Osteoblast (primary cell): ENCODE measurements at regions not wholly inside any gene's neighbourhood (a gene's known extent, or its start where the extent isn't known, plus 50 kb on each side); places are given as distances from the start of the nearest gene placed in this dataset.
"Not testable (repeated sequence)": the region's sequence is repeated elsewhere in the genome, so short reads cannot be mapped to it uniquely, and the experiment has no call there.

Experiments used
- DNase-seq: peaks from one replicate; pipeline ENCODE4 v3.0.0; 2011; ENCODE audit warnings: low spot score, mixed read lengths; ENCODE audit not compliant: insufficient read length; ENCODE audit errors: missing footprints
- H2AFZ ChIP-seq: 2 replicates; pipeline ENCODE4 v1.6.0; 2011; ENCODE audit warnings: mild to moderate bottlenecking, low read length
- H3K27ac ChIP-seq: 2 replicates; pipeline ENCODE4 v1.5.1; 2011; ENCODE audit warnings: mild to moderate bottlenecking, low read depth, low read length, moderate library complexity
- H3K27me3 ChIP-seq: 2 replicates; pipeline ENCODE4 v1.6.0; 2012; ENCODE audit warnings: mild to moderate bottlenecking, control low read depth, inconsistent platforms, low read length, moderate library complexity; ENCODE audit not compliant: insufficient read depth
- H3K36me3 ChIP-seq: 2 replicates; pipeline ENCODE4 v1.5.1; 2011; ENCODE audit warnings: mild to moderate bottlenecking, low read length, control low read depth, moderate library complexity; ENCODE audit not compliant: insufficient read depth
- H3K4me1 ChIP-seq: 2 replicates; pipeline ENCODE4 v1.5.1; 2011; ENCODE audit warnings: mild to moderate bottlenecking, low read length, control low read depth, moderate library complexity; ENCODE audit not compliant: insufficient read depth
- H3K4me2 ChIP-seq: 2 replicates; pipeline ENCODE4 v1.6.0; 2011; ENCODE audit warnings: mild to moderate bottlenecking, low read length; ENCODE audit not compliant: insufficient read depth
- H3K4me3 ChIP-seq: fragments of 200-600 bp; sonication (generic); 3 replicates; pipeline ENCODE4 v1.5.1; 2012; ENCODE audit warnings: mild to moderate bottlenecking, low read length, inconsistent platforms; ENCODE audit not compliant: insufficient read depth
- H3K79me2 ChIP-seq: 2 replicates; pipeline ENCODE4 v1.6.0; 2012; ENCODE audit warnings: mild to moderate bottlenecking, low read length, control low read depth, inconsistent platforms; ENCODE audit not compliant: insufficient read depth
- H3K9me3 ChIP-seq: 2 replicates; pipeline ENCODE4 v1.5.1; 2011; ENCODE audit warnings: low read depth, low read length, control low read depth
- H4K20me1 ChIP-seq: 2 replicates; pipeline ENCODE4 v1.6.0; 2012; ENCODE audit warnings: mild to moderate bottlenecking, low read length, control low read depth; ENCODE audit not compliant: insufficient read depth
- TF ChIP-seq, protein P1 (sequence below): IDR thresholded peaks from 2 replicates; pipeline ENCODE4 v1.5.1; 2011; ENCODE audit warnings: mild to moderate bottlenecking, low read depth, low read length, moderate library complexity; ENCODE audit errors: extremely low read depth

GRCh38 chr14:105710119-105711043 is 184.0 kb downstream of the TMEM121 start:
- Histone ChIP-seq H3K4me2 (no peak overlapping the region), H3K4me3 (no peak overlapping the region), H3K27ac (no peak overlapping the region), H3K9me3 (no peaks in the 10 kb centered on the region), H4K20me1 (no peaks in the 10 kb centered on the region), H3K4me1 (no peaks in the 10 kb centered on the region), H2AFZ (no peak overlapping the region), H3K79me2 (no peaks in the 10 kb centered on the region), H3K36me3 (no peaks in the 10 kb centered on the region), H3K27me3 (no peaks in the 10 kb centered on the region)
- TF ChIP-seq, protein P1, sequence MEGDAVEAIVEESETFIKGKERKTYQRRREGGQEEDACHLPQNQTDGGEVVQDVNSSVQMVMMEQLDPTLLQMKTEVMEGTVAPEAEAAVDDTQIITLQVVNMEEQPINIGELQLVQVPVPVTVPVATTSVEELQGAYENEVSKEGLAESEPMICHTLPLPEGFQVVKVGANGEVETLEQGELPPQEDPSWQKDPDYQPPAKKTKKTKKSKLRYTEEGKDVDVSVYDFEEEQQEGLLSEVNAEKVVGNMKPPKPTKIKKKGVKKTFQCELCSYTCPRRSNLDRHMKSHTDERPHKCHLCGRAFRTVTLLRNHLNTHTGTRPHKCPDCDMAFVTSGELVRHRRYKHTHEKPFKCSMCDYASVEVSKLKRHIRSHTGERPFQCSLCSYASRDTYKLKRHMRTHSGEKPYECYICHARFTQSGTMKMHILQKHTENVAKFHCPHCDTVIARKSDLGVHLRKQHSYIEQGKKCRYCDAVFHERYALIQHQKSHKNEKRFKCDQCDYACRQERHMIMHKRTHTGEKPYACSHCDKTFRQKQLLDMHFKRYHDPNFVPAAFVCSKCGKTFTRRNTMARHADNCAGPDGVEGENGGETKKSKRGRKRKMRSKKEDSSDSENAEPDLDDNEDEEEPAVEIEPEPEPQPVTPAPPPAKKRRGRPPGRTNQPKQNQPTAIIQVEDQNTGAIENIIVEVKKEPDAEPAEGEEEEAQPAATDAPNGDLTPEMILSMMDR = no peak
- DNase-seq = peak; percentile 55

DNA sequence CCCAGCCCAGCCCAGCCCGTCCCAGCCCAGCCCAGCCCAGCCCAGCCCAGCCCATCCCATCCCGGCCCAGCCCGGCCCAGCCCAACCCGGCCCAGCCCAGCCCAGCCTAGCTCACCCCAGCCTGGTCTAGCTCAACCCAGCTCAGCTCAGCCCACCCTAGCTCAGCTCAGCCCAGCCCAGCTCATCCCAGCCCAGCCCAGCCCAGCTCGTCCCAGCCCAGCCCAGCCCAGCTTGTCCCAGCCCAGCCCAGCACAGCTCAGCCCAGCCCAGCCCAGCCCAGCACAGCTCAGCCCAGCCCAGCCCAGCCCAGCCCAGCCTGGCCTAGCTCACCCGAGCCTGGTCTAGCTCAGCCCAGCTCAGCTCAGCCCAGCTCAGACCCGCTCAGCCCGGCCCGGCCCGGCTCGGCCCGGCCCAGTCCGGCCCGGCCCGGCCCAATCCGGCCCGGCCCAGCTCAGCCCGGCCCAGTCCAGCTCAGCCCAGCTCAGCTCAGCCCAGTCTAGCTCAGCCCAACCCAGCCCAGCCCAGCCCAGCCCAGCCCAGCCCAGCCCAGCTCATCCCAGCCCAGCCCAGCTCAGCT is 184.7 kb downstream of the TMEM121 start:
- TF ChIP-seq, protein P1 = no peak
- Histone ChIP-seq H3K4me2 (no peak overlapping the region), H3K27me3 (no peaks in the 10 kb centered on the region), H3K9me3 (no peaks in the 10 kb centered on the region), H3K4me1 (no peaks in the 10 kb centered on the region), H4K20me1 (no peaks in the 10 kb centered on the region), H2AFZ (no peak overlapping the region), H3K36me3 (no peaks in the 10 kb centered on the region), H3K4me3 (no peak overlapping the region), H3K79me2 (no peaks in the 10 kb centered on the region), H3K27ac (no peak overlapping the region)
- DNase-seq = peak; percentile 36

GRCh38 chr14:105711841-105712460 is 185.6 kb downstream of the TMEM121 start:
- Histone ChIP-seq H3K79me2 (no peaks in the 10 kb centered on the region), H3K36me3 (no peaks in the 10 kb centered on the region), H3K9me3 (no peaks in the 10 kb centered on the region), H3K4me1 (no peaks in the 10 kb centered on the region), H3K4me2 (no peak overlapping the region), H3K27me3 (no peaks in the 10 kb centered on the region), H4K20me1 (no peaks in the 10 kb centered on the region), H3K27ac (no peak overlapping the region), H3K4me3 (no peak overlapping the region), H2AFZ (no peak overlapping the region)
- TF ChIP-seq, protein P1 = no peak
- peak; percentile 65 for DNase-seq

- H3K4me3 ChIP-seq, H3K27ac ChIP-seq, DNase-seq: not testable (repeated sequence)
These were observed 186.3 kb downstream of the TMEM121 start for GRCh38 chr14:105712670-105713069.

DNA sequence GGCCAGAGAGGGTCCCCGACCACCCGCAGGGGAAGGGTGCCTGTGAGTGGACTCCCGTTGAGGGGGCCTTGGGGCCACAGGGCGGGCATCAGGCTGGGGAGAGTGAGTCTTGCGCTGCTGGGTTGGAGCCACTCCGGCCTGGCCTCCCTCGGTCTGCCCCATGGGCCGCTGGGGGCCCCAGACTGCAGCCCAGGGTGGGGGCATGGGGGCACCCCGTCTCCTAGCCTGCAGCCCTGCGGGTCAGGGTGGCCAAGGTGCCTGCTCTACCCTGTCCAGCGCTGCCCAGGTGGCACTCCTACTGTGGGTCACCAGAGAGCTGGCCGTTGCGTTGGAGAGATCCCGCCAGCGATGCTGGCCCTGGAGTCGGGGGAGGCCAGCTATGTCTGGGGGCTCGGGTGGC is 186.8 kb downstream of the TMEM121 start:
- H2AFZ ChIP-seq, H3K79me2 ChIP-seq, H3K27me3 ChIP-seq, H3K27ac ChIP-seq, DNase-seq, H4K20me1 ChIP-seq, H3K4me2 ChIP-seq, H3K9me3 ChIP-seq, H3K36me3 ChIP-seq, H3K4me1 ChIP-seq, H3K4me3 ChIP-seq: not testable (repeated sequence)

More at GRCh38 chr14:105712670-105713069, 186.3 kb downstream of the TMEM121 start:
- H2AFZ ChIP-seq, H3K9me3 ChIP-seq, H4K20me1 ChIP-seq, H3K79me2 ChIP-seq, H3K27me3 ChIP-seq, H3K4me1 ChIP-seq, H3K4me2 ChIP-seq, H3K36me3 ChIP-seq: not testable (repeated sequence)

DNA sequence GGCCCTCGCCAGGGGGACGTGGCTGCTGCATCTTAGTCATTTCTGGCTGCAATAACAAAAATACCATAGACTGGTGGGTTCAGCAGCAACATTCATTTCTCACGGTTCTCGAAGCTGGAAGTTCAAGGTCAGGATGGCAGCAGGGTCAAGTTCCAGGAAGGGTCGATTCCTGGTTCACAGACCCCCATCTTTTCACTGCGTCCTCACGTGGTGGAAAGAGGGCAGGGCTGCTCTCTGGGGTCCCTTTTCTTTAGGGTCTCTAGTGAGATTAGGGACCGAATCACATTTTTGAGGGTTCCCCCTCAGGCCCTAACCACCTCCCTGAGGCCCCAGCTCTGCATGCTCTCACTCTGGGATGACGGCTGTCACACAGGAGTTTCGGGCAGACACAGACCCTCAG is 187.5 kb downstream of the TMEM121 start:
- not testable (repeated sequence) for H3K4me2 ChIP-seq, H3K27me3 ChIP-seq, H3K36me3 ChIP-seq, H3K4me3 ChIP-seq, H3K79me2 ChIP-seq, H4K20me1 ChIP-seq, H3K9me3 ChIP-seq, H2AFZ ChIP-seq, H3K27ac ChIP-seq, H3K4me1 ChIP-seq
- DNase-seq = peak; percentile 86
